ENCODE measurements at regions not wholly inside any gene's neighbourhood (a gene's known extent, or its start where the extent isn't known, plus 50 kb on each side); places are given as distances from the start of the nearest gene placed in this dataset.

- peak overlapping the region; percentile 63 for H3K4me3 ChIP-seq
- H3K36me3 ChIP-seq (ENCODE audit: insufficient read depth, low read length) = no peaks in the 10 kb centered on the region
- TF ChIP-seq FOXP2 (optimal IDR thresholded peaks at IDR 0.05; ENCODE audit: control extremely low read depth, extremely low read length, insufficient read depth) (peak; percentile 19), POLR2AphosphoS5 (IDR thresholded peaks at IDR 0.05; ENCODE audit: borderline replicate concordance, low read depth, low read length) (no peak)
- H3K27ac ChIP-seq = no peak overlapping the region
- H3K9me3 ChIP-seq (ENCODE audit: low read depth, low read length) = no peaks in the 10 kb centered on the region
- H3K9ac ChIP-seq (ENCODE audit: insufficient read length) = no peak overlapping the region
- peak; percentile 32 for DNase-seq (ENCODE audit: low read depth, low spot score)
Observed at GRCh38 chrX:20530406-20530921, 263.8 kb upstream of the RPS6KA3 start.

GRCh38 chrX:20529711-20530110 lies 263.0 kb upstream of the RPS6KA3 start:
- DNase-seq (ENCODE audit: low read depth, low spot score) = no peak
- no peak overlapping the region for H3K9ac ChIP-seq (ENCODE audit: insufficient read length)
- H3K36me3 ChIP-seq (ENCODE audit: insufficient read depth, low read length) = no peaks in the 10 kb centered on the region
- no peak overlapping the region for H3K4me3 ChIP-seq
- no peak overlapping the region for H3K27ac ChIP-seq
- H3K9me3 ChIP-seq (ENCODE audit: low read depth, low read length) = no peaks in the 10 kb centered on the region
- TF ChIP-seq FOXP2 (optimal IDR thresholded peaks at IDR 0.05; ENCODE audit: control extremely low read depth, extremely low read length, insufficient read depth) = no peak
- no peak for TF ChIP-seq EZH2 (IDR thresholded peaks at IDR 0.05)
- no peak for TF ChIP-seq POLR2AphosphoS5 (IDR thresholded peaks at IDR 0.05; ENCODE audit: borderline replicate concordance, low read depth, low read length)

GRCh38 chrX:20529301-20529700 lies 262.6 kb upstream of the RPS6KA3 start:
- Histone ChIP-seq H3K9ac (ENCODE audit: insufficient read length) (no peak overlapping the region), H3K4me3 (no peak overlapping the region), H3K9me3 (ENCODE audit: low read depth, low read length) (no peaks in the 10 kb centered on the region), H3K36me3 (ENCODE audit: insufficient read depth, low read length) (no peaks in the 10 kb centered on the region), H3K27ac (no peak overlapping the region)
- no peak for DNase-seq (ENCODE audit: low read depth, low spot score)
- TF ChIP-seq FOXP2 (optimal IDR thresholded peaks at IDR 0.05; ENCODE audit: control extremely low read depth, extremely low read length, insufficient read depth) (no peak), EZH2 (IDR thresholded peaks at IDR 0.05) (no peak), POLR2AphosphoS5 (IDR thresholded peaks at IDR 0.05; ENCODE audit: borderline replicate concordance, low read depth, low read length) (no peak)

GRCh38 chrX:20527558-20528011 lies 260.9 kb upstream of the RPS6KA3 start:
- DNase-seq (ENCODE audit: low read depth, low spot score) = no peak
- H3K9me3 ChIP-seq (ENCODE audit: low read depth, low read length) = no peaks in the 10 kb centered on the region
- TF ChIP-seq POLR2AphosphoS5 (IDR thresholded peaks at IDR 0.05; ENCODE audit: borderline replicate concordance, low read depth, low read length) = no peak
- TF ChIP-seq EZH2 (IDR thresholded peaks at IDR 0.05) = no peak
- no peak for TF ChIP-seq FOXP2 (optimal IDR thresholded peaks at IDR 0.05; ENCODE audit: control extremely low read depth, extremely low read length, insufficient read depth)
- no peak overlapping the region for H3K9ac ChIP-seq (ENCODE audit: insufficient read length)
- no peak overlapping the region for H3K27ac ChIP-seq
- H3K4me3 ChIP-seq = no peak overlapping the region
- no peaks in the 10 kb centered on the region for H3K36me3 ChIP-seq (ENCODE audit: insufficient read depth, low read length)

GRCh38 chrX:20527041-20527440 lies 260.3 kb upstream of the RPS6KA3 start:
- H3K27ac ChIP-seq = no peak overlapping the region
- no peaks in the 10 kb centered on the region for H3K36me3 ChIP-seq (ENCODE audit: insufficient read depth, low read length)
- H3K9ac ChIP-seq (ENCODE audit: insufficient read length) = no peak overlapping the region
- no peak overlapping the region for H3K4me3 ChIP-seq
- no peak for TF ChIP-seq FOXP2 (optimal IDR thresholded peaks at IDR 0.05; ENCODE audit: control extremely low read depth, extremely low read length, insufficient read depth)
- no peak for TF ChIP-seq POLR2AphosphoS5 (IDR thresholded peaks at IDR 0.05; ENCODE audit: borderline replicate concordance, low read depth, low read length)
- DNase-seq (ENCODE audit: low read depth, low spot score) = no peak
- no peaks in the 10 kb centered on the region for H3K9me3 ChIP-seq (ENCODE audit: low read depth, low read length)

GRCh38 chrX:20523626-20524312 lies 257.1 kb upstream of the RPS6KA3 start:
- no peaks in the 10 kb centered on the region for H3K36me3 ChIP-seq (ENCODE audit: insufficient read depth, low read length)

GRCh38 chrX:20522420-20522819 lies 255.7 kb upstream of the RPS6KA3 start:
- Histone ChIP-seq H3K9ac (ENCODE audit: insufficient read length) (no peak overlapping the region), H3K9me3 (ENCODE audit: low read depth, low read length) (no peaks in the 10 kb centered on the region), H3K27ac (no peak overlapping the region), H3K4me3 (no peak overlapping the region), H3K36me3 (ENCODE audit: insufficient read depth, low read length) (no peaks in the 10 kb centered on the region)
- no peak for DNase-seq (ENCODE audit: low read depth, low spot score)
- TF ChIP-seq POLR2AphosphoS5 (IDR thresholded peaks at IDR 0.05; ENCODE audit: borderline replicate concordance, low read depth, low read length) = no peak
- TF ChIP-seq FOXP2 (optimal IDR thresholded peaks at IDR 0.05; ENCODE audit: control extremely low read depth, extremely low read length, insufficient read depth) = no peak
- TF ChIP-seq EZH2 (IDR thresholded peaks at IDR 0.05) = no peak

More at GRCh38 chrX:20523626-20524312, 257.1 kb upstream of the RPS6KA3 start:
- TF ChIP-seq POLR2AphosphoS5 (IDR thresholded peaks at IDR 0.05; ENCODE audit: borderline replicate concordance, low read depth, low read length) (no peak), FOXP2 (optimal IDR thresholded peaks at IDR 0.05; ENCODE audit: control extremely low read depth, extremely low read length, insufficient read depth) (no peak), EZH2 (IDR thresholded peaks at IDR 0.05) (no peak)
- no peak overlapping the region for H3K27ac ChIP-seq
- no peak overlapping the region for H3K4me3 ChIP-seq
- no peaks in the 10 kb centered on the region for H3K9me3 ChIP-seq (ENCODE audit: low read depth, low read length)
- no peak for DNase-seq (ENCODE audit: low read depth, low spot score)
- H3K9ac ChIP-seq (ENCODE audit: insufficient read length) = no peak overlapping the region

- Histone ChIP-seq H3K27ac (no peak overlapping the region), H3K36me3 (ENCODE audit: insufficient read depth, low read length) (no peaks in the 10 kb centered on the region), H3K4me3 (no peak overlapping the region), H3K9ac (ENCODE audit: insufficient read length) (no peak overlapping the region), H3K9me3 (ENCODE audit: low read depth, low read length) (no peaks in the 10 kb centered on the region)
- no peak for TF ChIP-seq FOXP2 (optimal IDR thresholded peaks at IDR 0.05; ENCODE audit: control extremely low read depth, extremely low read length, insufficient read depth)
- TF ChIP-seq EZH2 (IDR thresholded peaks at IDR 0.05) = no peak
- TF ChIP-seq POLR2AphosphoS5 (IDR thresholded peaks at IDR 0.05; ENCODE audit: borderline replicate concordance, low read depth, low read length) = no peak
- no peak for DNase-seq (ENCODE audit: low read depth, low spot score)
Observed at GRCh38 chrX:20521222-20521621, 254.5 kb upstream of the RPS6KA3 start.

Measured in SK-N-MC (cell line).